Progenitor cell of endocrine pancreas (in vitro differentiated cells): ENCODE measurements at regions not wholly inside any gene's neighbourhood (a gene's known extent, or its start where the extent isn't known, plus 50 kb on each side); places are given as distances from the start of the nearest gene placed in this dataset.

Source experiments
- DNase-seq: peaks from one replicate; pipeline ENCODE4 v3.0.0; 2021; ENCODE audit warnings: low spot score; ENCODE audit not compliant: unreplicated experiment
- H3K27ac Mint-ChIP-seq: 2 replicates; pipeline ENCODE4 v1.8.0; 2021; ENCODE audit warnings: mild to moderate bottlenecking, moderate library complexity, mixed read lengths
- H3K27me3 Mint-ChIP-seq: 2 replicates; pipeline ENCODE4 v1.8.0; 2021; ENCODE audit warnings: mixed read lengths
- H3K36me3 Mint-ChIP-seq: 2 replicates; pipeline ENCODE4 v1.8.0; 2022; ENCODE audit warnings: mixed read lengths; ENCODE audit not compliant: insufficient read depth
- H3K4me1 Mint-ChIP-seq: 2 replicates; pipeline ENCODE4 v1.8.0; 2021; ENCODE audit warnings: low read depth, mixed read lengths
- H3K4me3 Mint-ChIP-seq: 2 replicates; pipeline ENCODE4 v1.8.0; 2021; ENCODE audit warnings: low read depth, mild to moderate bottlenecking, moderate library complexity, mixed read lengths
- H3K9me3 Mint-ChIP-seq: 2 replicates; pipeline ENCODE4 v1.8.0; 2021; ENCODE audit warnings: low read depth, mixed read lengths
- TF ChIP-seq, protein P1 (sequence below): fragments of 200-600 bp; sonication (generic); IDR thresholded peaks from one replicate; pipeline ENCODE4 v1.5.0; 2021; ENCODE audit warnings: antibody characterized with exemption, mild to moderate bottlenecking; ENCODE audit not compliant: unreplicated experiment

GRCh38 chr5:27788184-27788583 lies 749.8 kb upstream of the CDH9 start:
- Mint-ChIP-seq H3K27me3 (no peaks in the 10 kb centered on the region), H3K9me3 (no peaks in the 10 kb centered on the region)
- TF ChIP-seq, protein P1, sequence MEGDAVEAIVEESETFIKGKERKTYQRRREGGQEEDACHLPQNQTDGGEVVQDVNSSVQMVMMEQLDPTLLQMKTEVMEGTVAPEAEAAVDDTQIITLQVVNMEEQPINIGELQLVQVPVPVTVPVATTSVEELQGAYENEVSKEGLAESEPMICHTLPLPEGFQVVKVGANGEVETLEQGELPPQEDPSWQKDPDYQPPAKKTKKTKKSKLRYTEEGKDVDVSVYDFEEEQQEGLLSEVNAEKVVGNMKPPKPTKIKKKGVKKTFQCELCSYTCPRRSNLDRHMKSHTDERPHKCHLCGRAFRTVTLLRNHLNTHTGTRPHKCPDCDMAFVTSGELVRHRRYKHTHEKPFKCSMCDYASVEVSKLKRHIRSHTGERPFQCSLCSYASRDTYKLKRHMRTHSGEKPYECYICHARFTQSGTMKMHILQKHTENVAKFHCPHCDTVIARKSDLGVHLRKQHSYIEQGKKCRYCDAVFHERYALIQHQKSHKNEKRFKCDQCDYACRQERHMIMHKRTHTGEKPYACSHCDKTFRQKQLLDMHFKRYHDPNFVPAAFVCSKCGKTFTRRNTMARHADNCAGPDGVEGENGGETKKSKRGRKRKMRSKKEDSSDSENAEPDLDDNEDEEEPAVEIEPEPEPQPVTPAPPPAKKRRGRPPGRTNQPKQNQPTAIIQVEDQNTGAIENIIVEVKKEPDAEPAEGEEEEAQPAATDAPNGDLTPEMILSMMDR, result no peak

GRCh38 chr5:27784317-27784716 lies 745.9 kb upstream of the CDH9 start:
- DNase-seq, result no peak
- Mint-ChIP-seq H3K9me3 (no peaks in the 10 kb centered on the region), H3K27ac (no peak overlapping the region), H3K4me3 (no peak overlapping the region), H3K27me3 (no peaks in the 10 kb centered on the region), H3K36me3 (no peaks in the 10 kb centered on the region), H3K4me1 (no peaks in the 10 kb centered on the region)
- TF ChIP-seq, protein P1, result no peak

More at GRCh38 chr5:27788184-27788583, 749.8 kb upstream of the CDH9 start:
- H3K4me1 Mint-ChIP-seq, result no peaks in the 10 kb centered on the region
- no peak for DNase-seq
- no peak overlapping the region for H3K4me3 Mint-ChIP-seq
- no peaks in the 10 kb centered on the region for H3K36me3 Mint-ChIP-seq
- H3K27ac Mint-ChIP-seq, result no peak overlapping the region

- no peak for DNase-seq
- H3K36me3 Mint-ChIP-seq, result no peaks in the 10 kb centered on the region
- no peaks in the 10 kb centered on the region for H3K9me3 Mint-ChIP-seq
- no peaks in the 10 kb centered on the region for H3K4me1 Mint-ChIP-seq
- no peak overlapping the region for H3K4me3 Mint-ChIP-seq
- TF ChIP-seq, protein P1, result no peak
- no peaks in the 10 kb centered on the region for H3K27me3 Mint-ChIP-seq
- H3K27ac Mint-ChIP-seq, result no peak overlapping the region
These were observed 739.7 kb upstream of the CDH9 start for GRCh38 chr5:27778121-27778520.

GRCh38 chr5:27773636-27774035 lies 735.2 kb upstream of the CDH9 start:
- TF ChIP-seq, protein P1, result no peak
- Mint-ChIP-seq H3K27me3 (no peaks in the 10 kb centered on the region), H3K4me1 (no peaks in the 10 kb centered on the region), H3K27ac (no peak overlapping the region), H3K9me3 (no peaks in the 10 kb centered on the region), H3K36me3 (no peaks in the 10 kb centered on the region), H3K4me3 (no peak overlapping the region)
- no peak for DNase-seq

- Mint-ChIP-seq H3K9me3 (no peaks in the 10 kb centered on the region), H3K27ac (no peak overlapping the region), H3K4me3 (no peak overlapping the region), H3K27me3 (no peaks in the 10 kb centered on the region), H3K4me1 (no peaks in the 10 kb centered on the region), H3K36me3 (no peaks in the 10 kb centered on the region)
- TF ChIP-seq, protein P1, result no peak
- DNase-seq, result no peak
These were observed 734.8 kb upstream of the CDH9 start for GRCh38 chr5:27773166-27773565.
